ENCODE measurements at regions not wholly inside any gene's neighbourhood (a gene's known extent, or its start where the extent isn't known, plus 50 kb on each side); places are given as distances from the start of the nearest gene placed in this dataset.
"Not testable (repeated sequence)": the region's sequence is repeated elsewhere in the genome, so short reads cannot be mapped to it uniquely, and the experiment has no call there.

GRCh38 chr4:129738175-129738574 lies 642.2 kb downstream of the C4orf33 start:
- no peak for DNase-seq

GRCh38 chr4:129747756-129748155 lies 651.8 kb downstream of the C4orf33 start:
- no peak for DNase-seq

GRCh38 chr4:129748991-129749390 lies 653.0 kb downstream of the C4orf33 start:
- DNase-seq: no peak

GRCh38 chr4:129751646-129752045 lies 655.7 kb downstream of the C4orf33 start:
- no peak for DNase-seq

- DNase-seq: no peak
Measured at GRCh38 chr4:129783596-129783995, 687.6 kb downstream of the C4orf33 start.

- DNase-seq: no peak
Measured at GRCh38 chr4:129788486-129788885, 692.5 kb downstream of the C4orf33 start.

- no peak for DNase-seq
Measured at GRCh38 chr4:129804461-129804981, 708.6 kb downstream of the C4orf33 start.

- no peak for DNase-seq
Measured at GRCh38 chr4:129806986-129807385, 711.0 kb downstream of the C4orf33 start.

- no peak for DNase-seq
Measured at GRCh38 chr4:129808242-129808641, 712.3 kb downstream of the C4orf33 start.

GRCh38 chr4:129821073-129821472 lies 725.1 kb downstream of the C4orf33 start:
- DNase-seq: no peak

GRCh38 chr4:129821963-129822362 lies 726.0 kb downstream of the C4orf33 start:
- DNase-seq: no peak

- DNase-seq: peak; percentile 28
Measured at GRCh38 chr4:129822701-129823100, 726.7 kb downstream of the C4orf33 start.

- DNase-seq: peak; percentile 14
Measured at GRCh38 chr4:129823105-129823504, 727.2 kb downstream of the C4orf33 start.

- DNase-seq: no peak
Measured at GRCh38 chr4:129829373-129829772, 733.4 kb downstream of the C4orf33 start.

- DNase-seq: peak; percentile 0
Measured at GRCh38 chr4:129839687-129840086, 743.7 kb downstream of the C4orf33 start.

GRCh38 chr4:129842096-129842495 lies 746.1 kb downstream of the C4orf33 start:
- no peak for DNase-seq

- no peak for DNase-seq
Measured at GRCh38 chr4:129852434-129852833, 756.5 kb downstream of the C4orf33 start.

- DNase-seq: not testable (repeated sequence)
Measured at GRCh38 chr4:129853685-129854467, 757.9 kb downstream of the C4orf33 start.

- DNase-seq: no peak
Measured at GRCh38 chr4:129862461-129862860, 766.5 kb downstream of the C4orf33 start.

GRCh38 chr4:129863206-129863605 lies 767.3 kb downstream of the C4orf33 start:
- DNase-seq: no peak

GRCh38 chr4:129883996-129884395 lies 788.0 kb downstream of the C4orf33 start:
- DNase-seq: no peak

GRCh38 chr4:129897111-129897510 lies 801.2 kb downstream of the C4orf33 start:
- DNase-seq: no peak

- no peak for DNase-seq
Measured at GRCh38 chr4:129899849-129900248, 803.9 kb downstream of the C4orf33 start.

- no peak for DNase-seq
Measured at GRCh38 chr4:129900430-129900953, 804.5 kb downstream of the C4orf33 start.

Measured in fibroblast of skin of scalp (primary cell).